HG02678 (cell line): ENCODE measurements at regions not wholly inside any gene's neighbourhood (a gene's known extent, or its start where the extent isn't known, plus 50 kb on each side); places are given as distances from the start of the nearest gene placed in this dataset.

Experiments
- ATAC-seq: cut with Tn5 transposase; IDR thresholded peaks from one replicate; pipeline ENCODE4 v1.9.1; 2021; ENCODE audit warnings: mild to moderate bottlenecking, moderate library complexity; ENCODE audit not compliant: unreplicated experiment

DNA sequence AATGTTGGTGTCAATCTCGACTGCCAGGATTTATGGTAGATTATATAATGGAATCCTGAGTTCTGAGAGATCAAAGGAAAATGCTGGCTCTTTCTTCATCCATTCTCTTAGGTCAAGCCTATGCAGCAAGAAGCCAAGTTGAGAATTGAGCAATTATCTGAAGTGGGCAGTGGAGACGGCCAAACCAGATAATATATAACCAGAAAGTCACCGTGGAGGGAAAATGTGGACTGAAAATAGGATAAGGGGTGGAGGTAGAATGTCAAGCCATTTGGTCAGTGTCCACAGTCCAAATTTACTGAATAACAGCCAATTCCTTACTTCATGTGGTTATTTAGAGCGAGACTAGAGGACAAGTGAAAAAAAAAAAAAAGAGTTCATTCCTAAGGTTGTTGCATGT lies 107.8 kb upstream of the ESR1 start:
- no peak for ATAC-seq

GRCh38 chr6:151701911-151702562 lies 105.4 kb upstream of the ESR1 start:
- peak; percentile 79 for ATAC-seq

GRCh38 chr6:151702851-151703658 lies 104.4 kb upstream of the ESR1 start:
- peak; percentile 56 for ATAC-seq

GRCh38 chr6:151704383-151704782 lies 103.1 kb upstream of the ESR1 start:
- ATAC-seq: no peak

- no peak for ATAC-seq
These were observed 101.3 kb upstream of the ESR1 start for GRCh38 chr6:151705993-151706733.

GRCh38 chr6:151709329-151709728 lies 98.2 kb upstream of the ESR1 start:
- no peak for ATAC-seq

- ATAC-seq: no peak
These were observed 91.0 kb upstream of the ESR1 start for GRCh38 chr6:151716526-151716932.

GRCh38 chr6:151719070-151719469 lies 88.4 kb upstream of the ESR1 start:
- ATAC-seq: no peak

DNA sequence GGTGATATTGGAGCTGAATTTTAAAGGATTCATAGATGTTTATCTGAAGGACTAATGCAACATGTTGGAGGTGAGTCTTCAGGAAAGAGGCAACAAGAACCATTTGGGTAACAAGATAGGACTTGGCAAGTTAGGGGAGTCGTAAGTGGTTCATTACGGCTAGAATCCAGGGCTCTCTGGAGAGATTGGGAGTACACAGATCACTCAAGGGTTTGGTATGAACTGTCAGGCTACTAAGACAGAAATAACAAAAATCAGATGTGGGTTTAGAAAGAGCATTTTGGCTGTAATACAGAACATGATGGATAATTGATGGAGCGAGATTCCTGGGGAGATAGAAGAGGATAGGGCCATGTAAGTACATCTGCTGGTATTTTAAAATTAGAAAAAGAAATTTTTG lies 86.3 kb upstream of the ESR1 start:
- ATAC-seq: no peak

DNA sequence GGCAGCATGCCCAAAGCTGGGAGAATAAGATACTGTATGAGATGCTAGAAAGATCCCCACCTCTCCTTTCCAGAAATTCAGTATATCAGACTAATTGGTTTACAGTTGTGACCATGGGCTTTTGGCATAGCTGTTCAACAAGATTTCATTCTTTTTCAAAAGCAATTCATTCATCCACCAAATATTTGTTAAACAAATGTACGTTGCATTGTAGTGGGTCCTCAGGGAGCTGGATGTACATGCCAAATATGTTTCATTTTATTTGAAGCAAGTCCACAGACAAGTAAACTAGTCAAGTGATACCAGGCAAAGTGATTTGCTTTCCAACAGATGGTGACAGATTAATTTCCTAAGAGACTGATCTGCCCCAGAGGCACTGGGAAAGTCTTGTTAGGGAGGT lies 85.8 kb upstream of the ESR1 start:
- no peak for ATAC-seq

- no peak for ATAC-seq
These were observed 85.1 kb upstream of the ESR1 start for GRCh38 chr6:151722342-151722741.

GRCh38 chr6:151723152-151723551 lies 84.3 kb upstream of the ESR1 start:
- peak; percentile 85 for ATAC-seq

GRCh38 chr6:151729829-151730495 lies 77.5 kb upstream of the ESR1 start:
- no peak for ATAC-seq

- ATAC-seq: no peak
These were observed 77.0 kb upstream of the ESR1 start for GRCh38 chr6:151730496-151730870.

DNA sequence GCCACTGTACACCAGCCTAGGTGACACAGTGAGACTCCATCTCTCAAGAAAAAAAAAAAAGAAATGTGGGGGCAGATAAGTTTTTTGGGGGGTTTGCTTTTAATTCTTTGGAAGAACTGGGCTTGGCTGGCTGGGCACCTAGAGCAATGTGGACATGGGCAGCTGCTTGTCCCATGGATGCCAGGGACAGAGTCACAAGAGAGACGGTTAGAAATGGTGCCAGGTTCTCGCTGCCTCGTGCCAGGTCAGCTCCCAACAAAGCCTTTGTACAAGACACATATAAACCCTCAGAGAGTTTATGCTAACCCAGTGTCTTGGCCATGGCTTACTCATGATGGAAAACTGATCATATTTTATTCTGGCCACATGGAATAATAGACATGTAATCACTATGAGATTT lies 76.2 kb upstream of the ESR1 start:
- ATAC-seq: no peak

- ATAC-seq: no peak
These were observed 73.7 kb upstream of the ESR1 start for GRCh38 chr6:151733680-151734320.

DNA sequence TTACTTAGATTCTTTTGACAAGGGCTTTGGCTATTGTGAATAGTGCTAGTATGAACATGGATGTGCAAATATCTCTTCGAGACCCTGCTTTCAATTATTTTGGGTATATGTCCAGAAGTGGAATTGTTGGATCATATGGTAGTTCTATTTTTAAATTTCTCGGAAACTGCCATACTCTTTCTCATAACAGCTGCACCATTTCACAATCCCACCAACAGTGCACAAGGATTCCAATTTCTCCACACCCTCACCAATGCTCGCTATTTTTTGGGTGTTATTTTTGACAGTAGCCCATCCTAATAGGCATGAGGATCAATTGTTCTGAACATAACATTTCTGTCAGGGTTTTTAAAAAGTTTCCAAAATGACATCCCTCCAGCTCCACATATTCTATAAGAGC lies 69.2 kb upstream of the ESR1 start:
- no peak for ATAC-seq

GRCh38 chr6:151738960-151739359 lies 68.5 kb upstream of the ESR1 start:
- no peak for ATAC-seq

DNA sequence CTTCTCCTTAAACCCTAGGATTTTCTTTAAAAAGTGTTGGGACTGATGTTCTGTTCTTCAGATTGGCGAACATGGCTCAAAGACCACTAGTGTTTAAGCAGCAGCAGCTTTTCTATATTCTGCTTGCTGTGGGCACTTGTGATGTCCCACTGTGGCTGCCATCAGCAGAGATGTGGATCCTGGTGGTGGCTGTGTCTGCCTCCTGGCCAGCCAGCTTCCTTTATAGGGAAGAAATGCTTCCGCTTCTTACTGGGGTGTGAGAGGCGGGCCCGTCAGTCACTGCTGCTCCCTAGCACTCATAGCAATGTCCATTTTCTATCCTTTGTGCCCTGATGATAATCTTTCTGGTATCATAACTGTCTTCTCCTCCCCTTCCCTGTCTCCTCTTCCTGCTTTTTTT lies 66.7 kb upstream of the ESR1 start:
- no peak for ATAC-seq

DNA sequence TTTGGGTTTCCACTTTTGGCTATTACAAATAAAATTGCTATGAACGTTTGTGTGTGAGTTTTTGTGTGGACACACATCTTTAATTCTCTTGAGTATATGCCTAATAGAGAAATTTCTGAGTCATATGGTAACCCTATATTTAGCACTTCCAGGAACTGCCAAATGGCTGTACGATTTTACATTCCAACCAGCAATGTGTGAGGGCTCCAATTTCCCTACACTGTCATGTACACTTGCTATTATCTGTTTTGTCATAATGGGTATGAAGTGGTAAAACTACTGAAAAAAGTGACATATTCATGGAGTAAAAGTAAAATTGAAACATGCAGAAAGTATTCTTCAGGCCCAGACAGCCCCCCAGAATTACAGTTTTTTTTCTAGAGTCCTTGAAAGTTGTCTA lies 59.6 kb upstream of the ESR1 start:
- no peak for ATAC-seq

GRCh38 chr6:151749341-151749740 lies 58.1 kb upstream of the ESR1 start:
- ATAC-seq: no peak
